ENCODE measurements at regions not wholly inside any gene's neighbourhood (a gene's known extent, or its start where the extent isn't known, plus 50 kb on each side); places are given as distances from the start of the nearest gene placed in this dataset.

- H3K27ac Mint-ChIP-seq, result no peak overlapping the region
- DNase-seq, result no peak
- WGBS, 2 experiments (ENCODE audit: insufficient coverage in 1 of 2, insufficient read length in 1 of 2), result 85 to 90% methylated on average over 5 of the region's 5 CpGs
- Histone ChIP-seq H3K4me3 (ENCODE audit: low read length) (no peak overlapping the region), H3K9ac (ENCODE audit: extremely low read depth, low read length, poor library complexity, severe bottlenecking) (no peak overlapping the region), H3K4me1 (ENCODE audit: control insufficient read depth, insufficient read depth, low read length) (no peaks in the 10 kb centered on the region), H3K9me3 (ENCODE audit: control insufficient read depth, low read length) (no peaks in the 10 kb centered on the region), H3K27ac (ENCODE audit: low read depth, low read length) (no peak overlapping the region), H3K27me3 (ENCODE audit: control insufficient read depth, insufficient read depth, low read length, poor library complexity, severe bottlenecking) (no peaks in the 10 kb centered on the region), H3K36me3 (ENCODE audit: control insufficient read depth, insufficient read depth, low read length) (no peaks in the 10 kb centered on the region)
- TF ChIP-seq CTCF (conservative IDR thresholded peaks at IDR 0.05), result no peak
- no peaks in the 10 kb centered on the region for H3K9me3 Mint-ChIP-seq
- no peaks in the 10 kb centered on the region for H3K36me3 Mint-ChIP-seq (ENCODE audit: low read depth)
- no peak overlapping the region for H3K4me3 Mint-ChIP-seq
- H3K27me3 Mint-ChIP-seq (ENCODE audit: insufficient read depth), result no peaks in the 10 kb centered on the region
- no peaks in the 10 kb centered on the region for H3K4me1 Mint-ChIP-seq
Measured at GRCh38 chr3:23644099-23644498, 161.7 kb upstream of the UBE2E1 start.

GRCh38 chr3:23644676-23645075 lies 161.1 kb upstream of the UBE2E1 start:
- Histone ChIP-seq H3K4me3 (ENCODE audit: low read length) (no peak overlapping the region), H3K9ac (ENCODE audit: extremely low read depth, low read length, poor library complexity, severe bottlenecking) (no peak overlapping the region), H3K36me3 (ENCODE audit: control insufficient read depth, insufficient read depth, low read length) (no peaks in the 10 kb centered on the region), H3K4me1 (ENCODE audit: control insufficient read depth, insufficient read depth, low read length) (no peaks in the 10 kb centered on the region), H3K27ac (ENCODE audit: low read depth, low read length) (no peak overlapping the region), H3K27me3 (ENCODE audit: control insufficient read depth, insufficient read depth, low read length, poor library complexity, severe bottlenecking) (no peaks in the 10 kb centered on the region), H3K9me3 (ENCODE audit: control insufficient read depth, low read length) (no peaks in the 10 kb centered on the region)
- no peak for DNase-seq
- no peak overlapping the region for H3K27ac Mint-ChIP-seq
- TF ChIP-seq CTCF (conservative IDR thresholded peaks at IDR 0.05), result no peak
- 74 to 89% methylated on average over 3 of the region's 3 CpGs for WGBS, 2 experiments (ENCODE audit: insufficient coverage in 1 of 2, insufficient read length in 1 of 2)
- no peaks in the 10 kb centered on the region for H3K36me3 Mint-ChIP-seq (ENCODE audit: low read depth)
- H3K9me3 Mint-ChIP-seq, result no peaks in the 10 kb centered on the region
- no peaks in the 10 kb centered on the region for H3K4me1 Mint-ChIP-seq
- H3K27me3 Mint-ChIP-seq (ENCODE audit: insufficient read depth), result no peaks in the 10 kb centered on the region
- no peak overlapping the region for H3K4me3 Mint-ChIP-seq

GRCh38 chr3:23645533-23646183 lies 160.1 kb upstream of the UBE2E1 start:
- no peak for TF ChIP-seq CTCF (conservative IDR thresholded peaks at IDR 0.05)
- Mint-ChIP-seq H3K4me1 (peaks cover 2% of the 10 kb centered on the region), H3K9me3 (no peaks in the 10 kb centered on the region), H3K36me3 (ENCODE audit: low read depth) (no peaks in the 10 kb centered on the region), H3K27me3 (ENCODE audit: insufficient read depth) (no peaks in the 10 kb centered on the region), H3K27ac (peak overlapping the region; percentile 11), H3K4me3 (no peak overlapping the region)
- DNase-seq, result no peak
- no peak overlapping the region for H3K4me3 ChIP-seq (ENCODE audit: low read length)
- H3K36me3 ChIP-seq (ENCODE audit: control insufficient read depth, insufficient read depth, low read length), result no peaks in the 10 kb centered on the region
- H3K27me3 ChIP-seq (ENCODE audit: control insufficient read depth, insufficient read depth, low read length, poor library complexity, severe bottlenecking), result no peaks in the 10 kb centered on the region
- no peaks in the 10 kb centered on the region for H3K4me1 ChIP-seq (ENCODE audit: control insufficient read depth, insufficient read depth, low read length)
- 82 to 87% methylated on average over 7 to 9 of the region's 9 CpGs for WGBS, 2 experiments (ENCODE audit: insufficient coverage in 1 of 2, insufficient read length in 1 of 2)
- no peaks in the 10 kb centered on the region for H3K9me3 ChIP-seq (ENCODE audit: control insufficient read depth, low read length)
- no peak overlapping the region for H3K27ac ChIP-seq (ENCODE audit: low read depth, low read length)
- H3K9ac ChIP-seq (ENCODE audit: extremely low read depth, low read length, poor library complexity, severe bottlenecking), result no peak overlapping the region
